ENCODE measurements at regions not wholly inside any gene's neighbourhood (a gene's known extent, or its start where the extent isn't known, plus 50 kb on each side); places are given as distances from the start of the nearest gene placed in this dataset.

GRCh38 chr17:74015990-74016389 lies 187.5 kb upstream of the RPL38 start:
- Mint-ChIP-seq H3K9me3 (no peaks in the 10 kb centered on the region), H3K36me3 (ENCODE audit: low read depth) (no peaks in the 10 kb centered on the region), H3K4me1 (ENCODE audit: low read depth) (peaks cover 8% of the 10 kb centered on the region), H3K27me3 (peaks cover 5% of the 10 kb centered on the region), H3K27ac (no peak overlapping the region), H3K4me3 (no peak overlapping the region)
- ChIA-PET CTCF (no interaction called here), POLR2A (no interaction called here)
- no peak for DNase-seq
- no peak for TF ChIP-seq CTCF (IDR thresholded peaks at IDR 0.05)
- intact Hi-C loops (cut with micrococcal nuclease), result loop anchor here (2.0 kb wide), 1 partner anchor 31 kb away; no protein-coding TSS in a partner anchor
- no peak for ATAC-seq

GRCh38 chr17:74016461-74016860 lies 187.0 kb upstream of the RPL38 start:
- POLR2A ChIA-PET, result no interaction called here
- TF ChIP-seq CTCF (IDR thresholded peaks at IDR 0.05), result no peak
- no peak for ATAC-seq
- intact Hi-C loops (cut with micrococcal nuclease), result loop anchor here (2.0 kb wide), 1 partner anchor 30 kb away; no protein-coding TSS in a partner anchor
- Mint-ChIP-seq H3K36me3 (ENCODE audit: low read depth) (no peaks in the 10 kb centered on the region), H3K27me3 (peaks cover 5% of the 10 kb centered on the region), H3K27ac (no peak overlapping the region), H3K9me3 (no peaks in the 10 kb centered on the region), H3K4me1 (ENCODE audit: low read depth) (peaks cover 8% of the 10 kb centered on the region), H3K4me3 (no peak overlapping the region)
- CTCF ChIA-PET, result no interaction called here
- DNase-seq, result no peak

GRCh38 chr17:74017466-74017865 lies 186.0 kb upstream of the RPL38 start:
- no peak overlapping the region for H3K27ac Mint-ChIP-seq
- no peak for ATAC-seq
- intact Hi-C loops (cut with micrococcal nuclease), result loop anchor here (2.0 kb wide), 1 partner anchor 29 kb away; no protein-coding TSS in a partner anchor
- no peak for TF ChIP-seq CTCF (IDR thresholded peaks at IDR 0.05)
- no peak overlapping the region for H3K4me3 Mint-ChIP-seq
- no peaks in the 10 kb centered on the region for H3K36me3 Mint-ChIP-seq (ENCODE audit: low read depth)
- no peak for DNase-seq
- H3K4me1 Mint-ChIP-seq (ENCODE audit: low read depth), result peaks cover 3% of the 10 kb centered on the region
- H3K27me3 Mint-ChIP-seq, result peaks cover 3% of the 10 kb centered on the region
- H3K9me3 Mint-ChIP-seq, result no peaks in the 10 kb centered on the region
- POLR2A ChIA-PET, result no interaction called here
- CTCF ChIA-PET, result interaction anchor here (0.7 kb wide), 1 partner anchor 16 kb away, joined by 3 read pairs; no protein-coding TSS in a partner anchor

GRCh38 chr17:74018115-74018514 lies 185.4 kb upstream of the RPL38 start:
- DNase-seq, result no peak
- no peak overlapping the region for H3K4me3 Mint-ChIP-seq
- CTCF ChIA-PET, result interaction anchor here (0.7 kb wide), 1 partner anchor 17 kb away, joined by 3 read pairs; no protein-coding TSS in a partner anchor
- no peak overlapping the region for H3K27ac Mint-ChIP-seq
- ATAC-seq, result no peak
- POLR2A ChIA-PET, result no interaction called here
- no peaks in the 10 kb centered on the region for H3K4me1 Mint-ChIP-seq (ENCODE audit: low read depth)
- intact Hi-C loops (cut with micrococcal nuclease), result no loop called here
- H3K9me3 Mint-ChIP-seq, result no peaks in the 10 kb centered on the region
- no peaks in the 10 kb centered on the region for H3K36me3 Mint-ChIP-seq (ENCODE audit: low read depth)
- TF ChIP-seq CTCF (IDR thresholded peaks at IDR 0.05), result no peak
- H3K27me3 Mint-ChIP-seq, result peaks cover 3% of the 10 kb centered on the region

GRCh38 chr17:74019271-74019670 lies 184.2 kb upstream of the RPL38 start:
- TF ChIP-seq CTCF (IDR thresholded peaks at IDR 0.05), result no peak
- no peak for ATAC-seq
- no peaks in the 10 kb centered on the region for H3K27me3 Mint-ChIP-seq
- intact Hi-C loops (cut with micrococcal nuclease), result no loop called here
- POLR2A ChIA-PET, result no interaction called here
- CTCF ChIA-PET, result no interaction called here
- no peak overlapping the region for H3K4me3 Mint-ChIP-seq
- no peaks in the 10 kb centered on the region for H3K9me3 Mint-ChIP-seq
- H3K4me1 Mint-ChIP-seq (ENCODE audit: low read depth), result no peaks in the 10 kb centered on the region
- H3K27ac Mint-ChIP-seq, result no peak overlapping the region
- DNase-seq, result no peak
- no peaks in the 10 kb centered on the region for H3K36me3 Mint-ChIP-seq (ENCODE audit: low read depth)

All from activated CD8-positive, alpha-beta T cell treated with anti-CD3 and anti-CD28 coated beads for 36 hours (primary cell).